ENCODE measurements at regions not wholly inside any gene's neighbourhood (a gene's known extent, or its start where the extent isn't known, plus 50 kb on each side); places are given as distances from the start of the nearest gene placed in this dataset.

GRCh38 chr13:33739254-33739653 lies 78.7 kb upstream of the RFC3 start (continued):
- TF ChIP-seq ERG (CRISPR knock-in tag; IDR thresholded peaks at IDR 0.05) (no peak), SP1 (CRISPR knock-in tag; conservative IDR thresholded peaks at IDR 0.05) (no peak), OVOL2 (CRISPR knock-in tag; IDR thresholded peaks at IDR 0.05; ENCODE audit: borderline replicate concordance) (no peak)

DNA sequence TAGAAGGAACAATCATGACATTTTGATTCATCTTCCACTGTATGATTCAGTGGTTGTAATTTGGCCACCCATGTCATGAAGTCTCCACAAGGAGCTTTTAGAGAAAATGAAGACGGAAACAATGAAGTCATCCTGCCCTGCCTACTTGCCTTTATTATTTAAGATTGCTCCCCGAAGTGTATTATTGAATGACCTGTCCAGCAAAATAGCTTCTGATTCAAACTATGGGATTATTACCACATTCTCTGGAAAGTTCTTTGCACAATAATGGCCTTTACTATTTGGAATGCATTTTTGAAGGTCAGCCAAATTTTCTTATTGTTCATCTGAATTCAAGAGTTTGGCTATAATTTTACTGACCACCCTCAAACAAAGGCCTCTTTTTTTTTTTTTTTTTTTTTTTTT lies 77.8 kb upstream of the RFC3 start:
- Mint-ChIP-seq H3K27ac (no peak overlapping the region), H3K27me3 (ENCODE audit: low read depth) (no peaks in the 10 kb centered on the region), H3K4me1 (peaks cover 10% of the 10 kb centered on the region), H3K36me3 (no peaks in the 10 kb centered on the region), H3K9me3 (peaks cover 27% of the 10 kb centered on the region), H3K4me3 (no peak overlapping the region)
- DNase-seq (ENCODE audit: low spot score) = no peak
- no peak for ATAC-seq
- TF ChIP-seq TP53 (CRISPR knock-in tag; IDR thresholded peaks at IDR 0.05) = no peak
- ChIA-PET CTCF (no interaction called here), POLR2A (no interaction called here)

GRCh38 chr13:33742321-33742720 lies 75.6 kb upstream of the RFC3 start:
- no peak overlapping the region for H3K4me3 Mint-ChIP-seq
- ATAC-seq = no peak
- H3K27me3 Mint-ChIP-seq (ENCODE audit: low read depth) = no peaks in the 10 kb centered on the region
- no peak for TF ChIP-seq NR1H2 (CRISPR knock-in tag; IDR thresholded peaks at IDR 0.05)
- TF ChIP-seq ZNF423 (CRISPR knock-in tag; IDR thresholded peaks at IDR 0.05) = no peak
- TF ChIP-seq ZNF532 (CRISPR knock-in tag; IDR thresholded peaks at IDR 0.05; ENCODE audit: borderline replicate concordance) = no peak
- TF ChIP-seq ESRRA (CRISPR knock-in tag; IDR thresholded peaks at IDR 0.05; ENCODE audit: borderline replicate concordance) = no peak
- TF ChIP-seq ZNF263 (CRISPR knock-in tag; IDR thresholded peaks at IDR 0.05; ENCODE audit: low read depth) = no peak
- no peak overlapping the region for H3K27ac Mint-ChIP-seq
- H3K4me1 Mint-ChIP-seq = peaks cover 11% of the 10 kb centered on the region
- H3K9me3 Mint-ChIP-seq = peaks cover 14% of the 10 kb centered on the region
- ChIA-PET CTCF (no interaction called here), POLR2A (no interaction called here)
- H3K36me3 Mint-ChIP-seq = no peaks in the 10 kb centered on the region
- no peak for DNase-seq (ENCODE audit: low spot score)

DNA sequence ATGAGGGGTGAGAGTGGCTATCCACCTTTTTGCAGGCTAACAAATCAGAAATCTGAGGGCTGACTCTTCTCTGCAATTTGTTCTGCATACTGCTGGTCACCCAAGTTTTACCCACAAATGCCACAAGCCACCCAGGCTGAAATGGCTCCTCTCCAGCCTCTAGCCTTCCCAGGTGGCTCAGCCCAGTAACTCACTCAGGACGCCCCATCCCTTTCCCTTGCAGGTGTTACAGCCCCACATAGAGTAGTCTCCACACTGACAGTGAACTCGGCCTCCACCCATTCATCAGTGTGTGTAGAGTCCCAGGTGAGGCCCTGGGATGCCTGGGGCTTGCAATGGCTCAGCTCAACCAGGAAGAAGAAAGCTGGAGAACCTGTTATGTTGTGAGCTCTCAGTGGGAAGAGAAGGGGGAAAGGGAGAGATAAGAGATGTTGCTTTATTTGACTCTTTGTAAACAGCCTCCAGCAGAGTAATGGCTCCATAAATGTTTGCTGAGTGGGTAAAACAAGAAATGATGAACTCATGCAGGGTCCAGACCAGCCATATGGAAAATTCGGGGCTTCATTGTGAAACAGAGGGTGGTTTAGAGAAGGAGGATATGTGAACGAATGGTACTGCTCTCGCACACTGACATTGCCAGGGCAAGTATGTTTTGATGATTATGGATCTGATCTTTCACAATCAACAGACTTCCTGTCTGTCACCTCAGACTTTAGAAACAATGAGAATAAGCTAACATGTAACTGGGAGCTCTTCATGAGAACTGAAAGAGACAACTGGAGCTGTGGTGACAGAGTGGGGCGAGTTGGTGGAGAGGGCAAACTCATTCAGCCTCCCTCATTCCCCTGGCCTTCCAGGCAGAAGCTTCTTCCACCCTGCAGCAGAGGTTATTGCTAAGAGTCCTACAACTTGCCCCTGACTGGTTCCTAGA lies 74.2 kb upstream of the RFC3 start:
- Mint-ChIP-seq H3K9me3 (peaks cover 13% of the 10 kb centered on the region), H3K4me1 (peaks cover 11% of the 10 kb centered on the region), H3K4me3 (no peak overlapping the region), H3K27ac (no peak overlapping the region), H3K27me3 (ENCODE audit: low read depth) (no peaks in the 10 kb centered on the region), H3K36me3 (no peaks in the 10 kb centered on the region)
- TF ChIP-seq, protein P1, sequence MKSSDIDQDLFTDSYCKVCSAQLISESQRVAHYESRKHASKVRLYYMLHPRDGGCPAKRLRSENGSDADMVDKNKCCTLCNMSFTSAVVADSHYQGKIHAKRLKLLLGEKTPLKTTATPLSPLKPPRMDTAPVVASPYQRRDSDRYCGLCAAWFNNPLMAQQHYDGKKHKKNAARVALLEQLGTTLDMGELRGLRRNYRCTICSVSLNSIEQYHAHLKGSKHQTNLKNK (CRISPR knock-in tag; IDR thresholded peaks at IDR 0.05) = no peak
- TF ChIP-seq NFE2L1 (CRISPR knock-in tag; IDR thresholded peaks at IDR 0.05) = no peak
- no peak for TF ChIP-seq RELA (CRISPR knock-in tag; IDR thresholded peaks at IDR 0.05; ENCODE audit: borderline replicate concordance)
- TF ChIP-seq FOXP1 (CRISPR knock-in tag; IDR thresholded peaks at IDR 0.05; ENCODE audit: borderline replicate concordance) = no peak
- TF ChIP-seq SMAD4 (CRISPR knock-in tag; IDR thresholded peaks at IDR 0.05) = no peak
- no peak for TF ChIP-seq FOXP4 (CRISPR knock-in tag; IDR thresholded peaks at IDR 0.05)
- TF ChIP-seq STAT6 (CRISPR knock-in tag; conservative IDR thresholded peaks at IDR 0.05; ENCODE audit: low read depth) = no peak
- CTCF ChIA-PET = no interaction called here
- DNase-seq (ENCODE audit: low spot score) = no peak
- POLR2A ChIA-PET = no interaction called here
- no peak for ATAC-seq
